ENCODE measurements at regions not wholly inside any gene's neighbourhood (a gene's known extent, or its start where the extent isn't known, plus 50 kb on each side); places are given as distances from the start of the nearest gene placed in this dataset.
A peak's percentile ranks its signal among the peaks of the same experiment; 100 is the strongest.
"Not testable (repeated sequence)": the region's sequence is repeated elsewhere in the genome, so short reads cannot be mapped to it uniquely, and the experiment has no call there.

- no peak for DNase-seq (ENCODE audit: low spot score)
Measured at GRCh38 chr11:110514967-110515366, 85.2 kb downstream of the FDX1 start.

GRCh38 chr11:110517381-110517780 is 87.6 kb downstream of the FDX1 start:
- DNase-seq (ENCODE audit: low spot score) = not testable (repeated sequence)

DNA sequence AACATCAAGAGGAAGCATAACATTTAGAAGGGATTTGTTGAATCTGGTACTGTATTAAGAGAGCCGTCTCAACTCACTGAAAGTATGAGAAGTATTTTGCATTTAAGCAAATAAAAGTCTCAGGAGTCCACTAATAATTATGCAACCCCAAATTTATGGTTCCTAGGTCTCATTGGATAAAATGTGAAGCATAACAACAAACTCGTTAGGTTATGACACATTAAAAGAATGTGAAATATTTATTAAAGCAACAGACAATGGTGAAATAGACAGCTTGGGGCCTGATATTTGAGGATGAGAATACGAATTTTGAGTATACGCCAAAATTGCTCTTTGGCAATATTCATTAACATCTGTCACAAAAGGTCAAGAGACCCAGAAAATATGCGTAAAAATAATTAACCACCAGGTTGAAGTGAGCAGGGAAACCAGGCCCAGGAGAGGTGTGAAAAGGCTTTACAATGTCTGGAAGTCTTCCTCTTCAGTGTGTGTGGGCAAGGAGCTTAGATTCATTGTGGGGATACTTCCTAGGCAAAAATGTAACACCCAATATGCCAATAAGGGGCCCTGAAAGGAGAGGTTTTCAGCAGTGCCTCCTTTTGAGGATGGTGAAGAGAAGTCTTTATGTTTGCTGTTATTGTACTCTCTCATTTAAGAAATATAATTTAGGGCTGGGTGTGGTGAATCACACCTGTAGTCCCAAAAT is 89.2 kb downstream of the FDX1 start:
- DNase-seq (ENCODE audit: low spot score) = no peak

- no peak for DNase-seq (ENCODE audit: low spot score)
Measured at GRCh38 chr11:110519796-110520195, 90.0 kb downstream of the FDX1 start.

- DNase-seq (ENCODE audit: low spot score) = peak; percentile 23
Measured at GRCh38 chr11:110522471-110522870, 92.7 kb downstream of the FDX1 start.

DNA sequence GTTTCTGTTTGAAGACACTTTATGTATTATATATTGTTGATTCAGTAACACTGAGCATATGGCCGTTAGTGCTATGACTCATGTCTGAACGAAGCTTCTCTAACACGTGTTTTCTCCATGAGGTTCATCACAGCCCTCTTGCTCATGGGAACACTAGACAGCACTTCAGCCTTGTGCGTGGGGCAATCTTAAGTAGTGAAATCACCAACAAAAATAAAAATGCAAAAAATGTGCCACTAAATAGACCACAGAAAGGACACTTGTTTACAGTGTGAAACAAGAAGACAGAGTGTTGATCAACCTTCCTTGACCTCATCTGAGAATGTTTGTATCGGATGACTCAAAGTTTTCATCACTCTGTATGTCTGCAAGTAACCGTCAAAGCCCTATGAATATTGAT is 94.5 kb downstream of the FDX1 start:
- DNase-seq (ENCODE audit: low spot score) = no peak

GRCh38 chr11:110525883-110526282 is 96.1 kb downstream of the FDX1 start:
- DNase-seq (ENCODE audit: low spot score) = peak; percentile 3

- no peak for DNase-seq (ENCODE audit: low spot score)
Measured at GRCh38 chr11:110526323-110526722, 96.6 kb downstream of the FDX1 start.
